Uterus (tissue), 2 donors: ENCODE measurements at regions not wholly inside any gene's neighbourhood (a gene's known extent, or its start where the extent isn't known, plus 50 kb on each side); places are given as distances from the start of the nearest gene placed in this dataset.

Experiments used
- CTCF ChIP-seq, 4 experiments: fragments of 200-600 bp in 2 of 4; fragments of 450-650 bp in 2 of 4; sonication (generic) in 2 of 4; IDR thresholded peaks; one replicate each; pipeline ENCODE4 v1.5.1; 2016 to 2019; ENCODE audit warnings: antibody characterized with exemption in 4 of 4, mild to moderate bottlenecking in 2 of 4, moderate library complexity in 1 of 4
- POLR2A ChIP-seq, 2 donors: fragments of 450-650 bp; IDR thresholded peaks; one replicate each; pipeline ENCODE4 v1.6.1; 2016; ENCODE audit warnings: antibody characterized with exemption in 2 of 2, mild to moderate bottlenecking in 1 of 2, moderate library complexity in 1 of 2

- no peak for TF ChIP-seq POLR2A (IDR thresholded peaks at IDR 0.05)
- no peak for TF ChIP-seq CTCF (IDR thresholded peaks at IDR 0.05)
These were observed 127.1 kb downstream of the PPIAL4G start for GRCh38 chr1:148355976-148356375.
